ENCODE measurements at regions not wholly inside any gene's neighbourhood (a gene's known extent, or its start where the extent isn't known, plus 50 kb on each side); places are given as distances from the start of the nearest gene placed in this dataset.

GRCh38 chr5:62719061-62719720, 140.6 kb downstream of the LRRC70 start (continued):
- TF ChIP-seq ATF2 (IDR thresholded peaks at IDR 0.05; ENCODE audit: low read length), result no peak
- no peak for TF ChIP-seq YY1 (IDR thresholded peaks at IDR 0.05; ENCODE audit: low read depth, low read length)
- TF ChIP-seq JUN (IDR thresholded peaks at IDR 0.05; ENCODE audit: low read depth, low read length), result no peak
- TF ChIP-seq PHF8 (conservative IDR thresholded peaks at IDR 0.05; ENCODE audit: low read depth, low read length), result no peak
- no peak for TF ChIP-seq SP1 (IDR thresholded peaks at IDR 0.05; ENCODE audit: low read depth, low read length)
- TF ChIP-seq SIRT6 (IDR thresholded peaks at IDR 0.05; ENCODE audit: low read length), result no peak
- no peak for TF ChIP-seq HDAC2 (IDR thresholded peaks at IDR 0.05; ENCODE audit: borderline replicate concordance in 1 of 2, low read depth in 2 of 2, low read length in 2 of 2)

Data from H1 (cell line).